Type B pancreatic cell (in vitro differentiated cells): ENCODE measurements at regions not wholly inside any gene's neighbourhood (a gene's known extent, or its start where the extent isn't known, plus 50 kb on each side); places are given as distances from the start of the nearest gene placed in this dataset.

Experiments used
- DNase-seq: peaks from one replicate; pipeline ENCODE4 v3.0.0; 2021; ENCODE audit warnings: mixed read lengths; ENCODE audit not compliant: unreplicated experiment; ENCODE audit errors: extremely low spot score
- H3K27ac Mint-ChIP-seq: 2 replicates; pipeline ENCODE4 v1.8.0; 2021; ENCODE audit warnings: mild to moderate bottlenecking, mixed read lengths
- H3K27me3 Mint-ChIP-seq: 2 replicates; pipeline ENCODE4 v1.8.0; 2021; ENCODE audit warnings: mixed read lengths
- H3K36me3 Mint-ChIP-seq: 2 replicates; pipeline ENCODE4 v1.8.0; 2021; ENCODE audit warnings: mixed read lengths
- H3K4me1 Mint-ChIP-seq: one replicate; pipeline ENCODE4 v1.8.0; 2021; ENCODE audit warnings: mixed read lengths; ENCODE audit not compliant: unreplicated experiment
- H3K4me3 Mint-ChIP-seq: 2 replicates; pipeline ENCODE4 v1.8.0; 2021; ENCODE audit warnings: mild to moderate bottlenecking, mixed read lengths
- H3K9me3 Mint-ChIP-seq: 2 replicates; pipeline ENCODE4 v1.8.0; 2021; ENCODE audit warnings: mixed read lengths
- TF ChIP-seq, protein P1 (sequence below): fragments of 200-600 bp; sonication (generic); conservative IDR thresholded peaks from 2 replicates; pipeline ENCODE4 v1.5.0; 2021; ENCODE audit warnings: antibody characterized with exemption, mild to moderate bottlenecking

DNA sequence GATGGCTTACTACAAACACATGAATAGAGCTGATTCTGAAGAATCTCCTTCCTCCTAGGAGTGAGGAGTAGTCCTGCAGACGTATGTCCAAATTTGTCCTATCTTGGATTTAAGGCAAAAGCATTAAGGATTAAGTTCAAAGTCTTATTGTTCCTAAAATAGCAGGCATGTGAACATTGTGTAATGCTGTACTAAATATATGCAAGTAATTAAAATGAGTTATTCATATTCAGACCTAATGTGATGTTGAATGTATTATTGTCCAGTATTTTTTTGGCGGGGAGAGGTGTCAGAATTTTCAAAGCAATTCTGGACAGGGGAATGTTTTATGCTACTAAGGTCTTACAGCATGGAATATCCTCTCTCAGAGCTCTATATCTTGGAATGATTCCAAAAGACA, 60.7 kb upstream of the STK38L start:
- no peak overlapping the region for H3K4me3 Mint-ChIP-seq
- H3K4me1 Mint-ChIP-seq, result no peaks in the 10 kb centered on the region
- peaks cover 5% of the 10 kb centered on the region for H3K36me3 Mint-ChIP-seq
- TF ChIP-seq, protein P1, sequence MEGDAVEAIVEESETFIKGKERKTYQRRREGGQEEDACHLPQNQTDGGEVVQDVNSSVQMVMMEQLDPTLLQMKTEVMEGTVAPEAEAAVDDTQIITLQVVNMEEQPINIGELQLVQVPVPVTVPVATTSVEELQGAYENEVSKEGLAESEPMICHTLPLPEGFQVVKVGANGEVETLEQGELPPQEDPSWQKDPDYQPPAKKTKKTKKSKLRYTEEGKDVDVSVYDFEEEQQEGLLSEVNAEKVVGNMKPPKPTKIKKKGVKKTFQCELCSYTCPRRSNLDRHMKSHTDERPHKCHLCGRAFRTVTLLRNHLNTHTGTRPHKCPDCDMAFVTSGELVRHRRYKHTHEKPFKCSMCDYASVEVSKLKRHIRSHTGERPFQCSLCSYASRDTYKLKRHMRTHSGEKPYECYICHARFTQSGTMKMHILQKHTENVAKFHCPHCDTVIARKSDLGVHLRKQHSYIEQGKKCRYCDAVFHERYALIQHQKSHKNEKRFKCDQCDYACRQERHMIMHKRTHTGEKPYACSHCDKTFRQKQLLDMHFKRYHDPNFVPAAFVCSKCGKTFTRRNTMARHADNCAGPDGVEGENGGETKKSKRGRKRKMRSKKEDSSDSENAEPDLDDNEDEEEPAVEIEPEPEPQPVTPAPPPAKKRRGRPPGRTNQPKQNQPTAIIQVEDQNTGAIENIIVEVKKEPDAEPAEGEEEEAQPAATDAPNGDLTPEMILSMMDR, result no peak
- no peak for DNase-seq
- H3K27ac Mint-ChIP-seq, result no peak overlapping the region
- H3K9me3 Mint-ChIP-seq, result no peaks in the 10 kb centered on the region
- H3K27me3 Mint-ChIP-seq, result no peaks in the 10 kb centered on the region

DNA sequence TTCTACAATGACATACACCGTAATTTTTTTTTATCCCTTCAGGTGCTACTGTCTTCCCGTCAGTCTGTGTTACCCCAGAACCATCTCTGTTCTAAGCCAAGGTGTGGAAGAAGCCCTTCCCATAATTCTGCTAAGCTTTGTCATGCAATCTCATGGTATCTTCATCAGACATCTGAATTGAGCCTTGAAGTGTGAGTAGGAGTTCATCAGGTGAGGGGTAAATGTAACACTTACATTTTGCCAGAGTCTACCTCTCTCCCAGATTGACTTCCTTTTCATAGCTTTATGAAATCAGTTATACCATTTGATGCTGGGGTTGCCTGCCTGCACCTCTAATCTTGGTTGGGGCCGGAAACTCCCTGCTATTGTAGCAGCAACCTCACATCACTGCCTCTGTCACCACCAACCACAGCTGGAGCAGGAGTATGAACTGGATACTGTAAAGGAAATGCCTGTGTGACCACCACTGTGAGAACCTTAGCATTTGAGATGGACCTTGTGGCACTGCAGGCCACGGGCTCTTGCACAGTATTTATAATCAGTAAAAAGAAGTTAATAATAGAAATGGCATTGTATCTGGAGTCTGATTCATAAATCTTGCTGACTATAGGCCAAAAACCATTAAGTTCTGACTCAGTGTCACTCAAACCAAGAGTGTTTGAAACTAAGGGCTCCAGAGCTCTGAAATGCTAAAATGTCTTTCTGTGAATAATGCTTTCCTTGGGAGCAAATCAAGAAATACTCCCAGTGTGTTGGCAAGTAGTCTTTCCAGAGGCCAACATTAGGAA, 58.7 kb upstream of the STK38L start:
- Mint-ChIP-seq H3K4me3 (no peak overlapping the region), H3K9me3 (no peaks in the 10 kb centered on the region), H3K27me3 (no peaks in the 10 kb centered on the region), H3K36me3 (peaks cover 8% of the 10 kb centered on the region), H3K27ac (no peak overlapping the region), H3K4me1 (no peaks in the 10 kb centered on the region)
- TF ChIP-seq, protein P1, result no peak
- no peak for DNase-seq

DNA sequence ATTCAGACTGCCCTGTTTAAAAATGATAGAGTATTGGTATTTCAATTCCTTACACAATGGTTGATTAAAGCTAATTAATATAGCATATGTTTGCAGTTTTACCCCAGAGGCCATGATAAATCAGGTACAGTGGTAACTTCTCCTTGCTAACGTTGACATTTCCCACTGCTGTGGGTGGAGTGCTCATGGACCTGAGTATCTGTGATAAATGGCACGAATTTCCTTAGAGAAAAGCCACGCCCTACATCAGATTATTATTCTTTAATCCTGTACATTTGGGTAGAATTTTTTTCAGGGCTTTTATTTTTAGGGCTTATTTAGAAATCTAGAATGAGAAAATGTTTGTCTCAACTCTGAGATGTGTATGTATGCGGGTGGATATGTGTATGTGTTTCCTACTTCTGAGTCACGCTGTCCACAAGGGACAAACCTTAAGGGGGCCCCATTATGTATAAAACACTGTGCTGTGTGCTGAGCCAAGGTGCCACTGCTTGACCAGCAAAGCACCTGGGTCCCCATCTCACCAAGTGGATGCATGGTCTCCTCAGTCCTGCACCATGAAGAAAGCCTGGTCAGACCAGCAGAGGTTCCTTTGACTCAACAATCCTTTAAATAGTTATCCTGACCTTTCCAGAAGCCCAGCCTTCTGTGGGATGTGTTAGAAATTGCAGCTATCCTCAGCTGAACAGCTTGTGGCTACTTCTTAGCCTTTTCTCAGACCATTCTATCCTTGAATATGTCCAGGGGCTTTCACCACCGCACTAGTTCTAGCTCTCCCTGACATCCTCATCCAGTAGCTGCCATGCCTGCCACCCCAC, 57.9 kb upstream of the STK38L start:
- no peak overlapping the region for H3K27ac Mint-ChIP-seq

DNA sequence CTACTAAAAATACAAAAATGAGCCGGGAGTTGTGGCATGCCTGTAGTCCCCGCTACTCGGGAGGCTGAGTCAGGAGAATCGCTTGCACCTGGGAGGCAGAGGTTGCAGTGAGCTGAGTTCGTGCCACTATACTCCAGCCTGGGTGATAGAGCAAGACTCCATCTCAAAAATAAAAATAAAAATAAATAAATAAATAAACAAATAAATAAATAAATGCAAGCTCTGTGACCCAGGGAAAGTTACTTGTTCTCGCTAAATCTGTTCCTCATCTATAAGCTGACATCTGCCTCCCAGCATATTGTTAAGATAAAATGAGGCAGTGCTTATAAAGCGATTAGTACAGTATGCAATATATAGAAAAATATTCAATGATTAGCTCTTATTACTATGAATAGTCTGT, 56.4 kb upstream of the STK38L start:
- DNase-seq, result no peak
- H3K9me3 Mint-ChIP-seq, result no peaks in the 10 kb centered on the region
- H3K4me1 Mint-ChIP-seq, result no peaks in the 10 kb centered on the region

More for the DNA sequence above, 57.9 kb upstream of the STK38L start:
- H3K27me3 Mint-ChIP-seq, result no peaks in the 10 kb centered on the region
- TF ChIP-seq, protein P1, result no peak
- no peak overlapping the region for H3K4me3 Mint-ChIP-seq
- DNase-seq, result no peak
- no peaks in the 10 kb centered on the region for H3K9me3 Mint-ChIP-seq
- peaks cover 8% of the 10 kb centered on the region for H3K36me3 Mint-ChIP-seq
- no peaks in the 10 kb centered on the region for H3K4me1 Mint-ChIP-seq

DNA sequence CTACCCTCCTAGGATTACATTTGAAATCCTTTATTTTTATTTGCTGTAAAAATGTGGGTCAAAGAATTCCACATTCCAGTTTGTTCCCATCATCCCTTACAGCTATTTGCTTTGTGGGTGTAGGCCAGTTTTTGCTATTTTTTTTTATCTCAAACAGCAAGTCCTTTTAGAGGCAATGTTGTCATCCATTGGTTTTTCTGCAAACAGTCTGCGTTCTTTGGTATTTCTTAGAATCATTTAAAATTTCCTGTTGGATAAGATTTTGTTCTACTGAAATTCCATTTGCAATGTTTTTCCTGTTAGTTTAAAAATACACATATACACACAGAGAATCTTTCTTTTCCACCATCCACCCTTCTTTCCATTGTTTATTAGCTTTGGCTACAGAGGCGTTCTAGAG, 53.3 kb upstream of the STK38L start:
- TF ChIP-seq, protein P1, result no peak
- H3K36me3 Mint-ChIP-seq, result peaks cover 8% of the 10 kb centered on the region
- peaks cover 6% of the 10 kb centered on the region for H3K27me3 Mint-ChIP-seq
- no peaks in the 10 kb centered on the region for H3K9me3 Mint-ChIP-seq
- no peak overlapping the region for H3K4me3 Mint-ChIP-seq
- no peak for DNase-seq
- H3K27ac Mint-ChIP-seq, result peak overlapping the region; percentile 39
- no peaks in the 10 kb centered on the region for H3K4me1 Mint-ChIP-seq

More for the DNA sequence above, 56.4 kb upstream of the STK38L start:
- TF ChIP-seq, protein P1, result no peak
- Mint-ChIP-seq H3K4me3 (no peak overlapping the region), H3K27ac (no peak overlapping the region), H3K27me3 (peaks cover 6% of the 10 kb centered on the region), H3K36me3 (peaks cover 8% of the 10 kb centered on the region)
